H1 (cell line): ENCODE measurements at regions not wholly inside any gene's neighbourhood (a gene's known extent, or its start where the extent isn't known, plus 50 kb on each side); places are given as distances from the start of the nearest gene placed in this dataset.

Experiments
- CTCF ChIA-PET: fragments of 300-600 bp; sonication (Branson Sonifier 250); formaldehyde crosslinking; loops from one replicate; lab custom pipeline; 2021; ENCODE audit not compliant: partially characterized antibody; lab: Charles Lee
- POLR2A ChIA-PET: fragments of 300-600 bp; sonication (Branson Sonifier 250); formaldehyde crosslinking; loops from one replicate; lab custom pipeline; 2021; ENCODE audit warnings: inconsistent platforms; ENCODE audit not compliant: partially characterized antibody; lab: Charles Lee
- DNase-seq, 2 experiments: peaks; one replicate each; pipeline versions ENCODE4 v3.0.0 to v3.0.0-alpha.2; 2010 to 2022; ENCODE audit warnings: low spot score in 2 of 2, low read depth in 1 of 2, mixed read lengths in 1 of 2
- FAIRE-seq: peaks from 2 replicates; lab custom pipeline; 2011; peaks lifted over from hg19 to GRCh38; lab: Jason Lieb, UNC
- H2AFZ ChIP-seq: 2 replicates; pipeline ENCODE4 v1.8.1; 2012; ENCODE audit warnings: low read length, inconsistent platforms
- H2AK5ac ChIP-seq: 2 replicates; pipeline ENCODE4 v1.6.1; 2013; ENCODE audit warnings: low read depth, low read length
- H2BK120ac ChIP-seq: replicated peaks from 2 replicates; pipeline ENCODE3; 2013; ENCODE audit warnings: low read depth, low read length, inconsistent platforms
- H2BK12ac ChIP-seq: 2 replicates; pipeline ENCODE4 v1.6.1; 2013; ENCODE audit warnings: low read depth, low read length
- H2BK15ac ChIP-seq: 2 replicates; pipeline ENCODE4 v1.6.1; 2013; ENCODE audit warnings: low read length
- H2BK20ac ChIP-seq: 2 replicates; pipeline ENCODE4 v1.6.1; 2013; ENCODE audit warnings: low read length
- H2BK5ac ChIP-seq: 2 replicates; pipeline ENCODE4 v1.6.1; 2013; ENCODE audit warnings: low read depth, low read length
- H3K14ac ChIP-seq: 2 replicates; pipeline ENCODE4 v1.6.1; 2013; ENCODE audit warnings: inconsistent platforms; ENCODE audit not compliant: insufficient read length
- H3K18ac ChIP-seq: 2 replicates; pipeline ENCODE4 v1.6.1; 2013; ENCODE audit warnings: low read length; ENCODE audit errors: extremely low read depth
- H3K23ac ChIP-seq: 2 replicates; pipeline ENCODE4 v1.6.1; 2013; ENCODE audit warnings: inconsistent platforms; ENCODE audit not compliant: insufficient read length
- H3K23me2 ChIP-seq: 2 replicates; pipeline ENCODE4 v1.6.1; 2013; ENCODE audit warnings: low read depth, low read length
- H3K27ac ChIP-seq: 2 replicates; pipeline ENCODE4 v1.6.1; 2011; ENCODE audit warnings: low read depth, low read length, inconsistent platforms
- H3K27me3 ChIP-seq, 4 experiments: replicated peaks in 1 of 4; 1 replicate in 1 of 4; 2 replicates in 3 of 4; pipeline versions ENCODE4 v1.6.1 to v1.8.1; 2011 to 2013; ENCODE audit warnings: low read length in 3 of 4, mild to moderate bottlenecking in 3 of 4, inconsistent platforms in 2 of 4, mixed read lengths in 2 of 4, moderate library complexity in 1 of 4; ENCODE audit not compliant: control insufficient read depth in 3 of 4, insufficient read depth in 3 of 4; ENCODE audit errors: extremely low read depth in 1 of 4
- H3K36me3 ChIP-seq, 4 experiments: 2 replicates each; pipeline versions ENCODE4 v1.6.1 to v1.8.1; 2011 to 2013; ENCODE audit warnings: mild to moderate bottlenecking in 4 of 4, low read length in 3 of 4, moderate library complexity in 2 of 4, control low read depth in 1 of 4, inconsistent platforms in 1 of 4; ENCODE audit not compliant: insufficient read depth in 4 of 4, control insufficient read depth in 2 of 4
- H3K4ac ChIP-seq: replicated peaks from 2 replicates; pipeline ENCODE3; 2013; ENCODE audit warnings: low read length, low read depth, mixed read lengths, inconsistent platforms; ENCODE audit not compliant: insufficient read length
- H3K4me1 ChIP-seq, 4 experiments: replicated peaks in 1 of 4; 1 replicate in 1 of 4; 2 replicates in 3 of 4; pipeline versions ENCODE4 v1.6.1 to v1.8.1; 2011 to 2013; ENCODE audit warnings: low read length in 3 of 4, inconsistent platforms in 2 of 4, mixed read lengths in 1 of 4; ENCODE audit not compliant: insufficient read depth in 4 of 4, control insufficient read depth in 3 of 4
- H3K4me2 ChIP-seq, 2 experiments: 2 replicates each; pipeline versions ENCODE4 v1.6.1 to v1.8.1; 2011 to 2013; ENCODE audit warnings: low read depth in 2 of 2, low read length in 2 of 2, control low read depth in 1 of 2, inconsistent platforms in 1 of 2, mild to moderate bottlenecking in 1 of 2; ENCODE audit not compliant: insufficient read depth in 1 of 2
- H3K4me3 ChIP-seq, 4 experiments: fragments of 200-600, 300-600 bp in 1 of 4; sonication (generic), shearing (Covaris generic), sonication (Bioruptor Twin) in 1 of 4; 2 replicates each; pipeline versions ENCODE4 v1.5.1 to v1.8.1; 2011 to 2016; ENCODE audit warnings: low read length in 4 of 4, low read depth in 3 of 4, control low read depth in 2 of 4, inconsistent platforms in 2 of 4, mild to moderate bottlenecking in 2 of 4, mixed read lengths in 1 of 4, moderate library complexity in 1 of 4; ENCODE audit not compliant: insufficient read depth in 2 of 4; ENCODE audit errors: extremely low read depth in 1 of 4
- H3K56ac ChIP-seq: replicated peaks from 2 replicates; pipeline ENCODE3; 2013; ENCODE audit warnings: low read depth, mild to moderate bottlenecking, mixed read lengths, low read length, inconsistent platforms; ENCODE audit not compliant: insufficient read length
- H3K79me1 ChIP-seq: 2 replicates; pipeline ENCODE4 v1.6.1; 2013; ENCODE audit warnings: low read depth, low read length, control low read depth
- H3K79me2 ChIP-seq, 2 experiments: 2 replicates each; pipeline versions ENCODE4 v1.6.1 to v1.8.1; 2012 to 2013; ENCODE audit warnings: low read length in 2 of 2, mild to moderate bottlenecking in 2 of 2, inconsistent platforms in 1 of 2; ENCODE audit not compliant: insufficient read depth in 2 of 2, control insufficient read depth in 1 of 2
- H3K9ac ChIP-seq, 4 experiments: replicated peaks in 1 of 4; 1 replicate in 1 of 4; 2 replicates in 3 of 4; pipeline versions ENCODE4 v1.6.1 to v1.8.1; 2011 to 2013; ENCODE audit warnings: low read depth in 3 of 4, low read length in 3 of 4, control low read depth in 2 of 4, mild to moderate bottlenecking in 2 of 4, moderate library complexity in 2 of 4, inconsistent platforms in 1 of 4; ENCODE audit errors: extremely low read depth in 1 of 4
- H3K9me3 ChIP-seq, 2 experiments: 2 replicates each; pipeline versions ENCODE4 v1.6.1 to v1.8.1; 2012 to 2013; ENCODE audit warnings: mild to moderate bottlenecking in 2 of 2, moderate library complexity in 2 of 2, control low read depth in 1 of 2, inconsistent platforms in 1 of 2, low read depth in 1 of 2, low read length in 1 of 2, mixed read lengths in 1 of 2; ENCODE audit not compliant: insufficient read depth in 2 of 2
- H4K20me1 ChIP-seq, 2 experiments: replicated peaks in 1 of 2; 2 replicates each; pipeline versions ENCODE3 to v1.8.1; 2011 to 2013; ENCODE audit warnings: inconsistent platforms in 2 of 2, low read length in 2 of 2, mild to moderate bottlenecking in 1 of 2; ENCODE audit not compliant: insufficient read depth in 2 of 2, control insufficient read depth in 1 of 2
- H4K5ac ChIP-seq: 2 replicates; pipeline ENCODE4 v1.6.1; 2013; ENCODE audit warnings: low read length, low read depth, mixed read lengths, inconsistent platforms; ENCODE audit not compliant: insufficient read length
- H4K8ac ChIP-seq: 2 replicates; pipeline ENCODE4 v1.8.0; 2013; ENCODE audit warnings: mild to moderate bottlenecking, moderate library complexity, low read length, inconsistent platforms; ENCODE audit not compliant: insufficient read depth; ENCODE audit errors: extremely low read depth
- H4K91ac ChIP-seq: replicated peaks from 2 replicates; pipeline ENCODE3; 2013; ENCODE audit warnings: low read length, mixed read lengths, inconsistent platforms; ENCODE audit not compliant: insufficient read length
- ASH2L ChIP-seq: fragments of 200-600, 300-600 bp; sonication (generic); IDR thresholded peaks from one replicate; pipeline ENCODE4 v1.7.1; 2017; ENCODE audit warnings: low read length
- EGR1 ChIP-seq: IDR thresholded peaks from 2 replicates; pipeline ENCODE4 v1.6.1; 2011; ENCODE audit warnings: low read depth, low read length, borderline replicate concordance
- KDM5A ChIP-seq: fragments of 200-600 bp; IDR thresholded peaks from 2 replicates; pipeline ENCODE4 v1.7.1; 2012; ENCODE audit warnings: mild to moderate bottlenecking, low read length, inconsistent platforms, mixed read lengths
- NANOG ChIP-seq: IDR thresholded peaks from 2 replicates; pipeline ENCODE4 v1.6.1; 2011; ENCODE audit warnings: low read length, low read depth, mild to moderate bottlenecking, inconsistent platforms; ENCODE audit not compliant: insufficient read depth, poor library complexity, severe bottlenecking
- POLR2AphosphoS5 ChIP-seq: IDR thresholded peaks from 2 replicates; pipeline ENCODE4 v1.6.1; 2011; ENCODE audit warnings: low read depth, low read length
- POU5F1 ChIP-seq: IDR thresholded peaks from 2 replicates; pipeline ENCODE4 v1.6.1; 2011; ENCODE audit warnings: low read depth, mild to moderate bottlenecking, low read length, moderate library complexity
- WGBS, 2 experiments: shearing (Covaris generic) in 1 of 2; methylation state at CpG; one replicate each; pipeline versions ENCODE4 v1.1.6 to v1.1.7; 2013 to 2015; ENCODE audit warnings: low lambda C conversion rate in 2 of 2, mixed read lengths in 2 of 2, inconsistent platforms in 1 of 2, low coverage in 1 of 2, missing lambda C conversion rate in 1 of 2; ENCODE audit not compliant: insufficient replicate concordance in 2 of 2, insufficient coverage in 1 of 2, insufficient read length in 1 of 2; ENCODE audit errors: extremely low coverage in 1 of 2, missing lambda C conversion rate in 1 of 2; 5-methylcytosine and 5-hydroxymethylcytosine counted together
- TF ChIP-seq, protein P1 (sequence below): IDR thresholded peaks from 2 replicates; pipeline ENCODE4 v1.6.1; 2012; ENCODE audit warnings: inconsistent platforms
- TF ChIP-seq, protein P2 (sequence below): IDR thresholded peaks from 2 replicates; pipeline ENCODE4 v1.6.1; 2012; ENCODE audit warnings: low read length, inconsistent platforms
- TF ChIP-seq, protein P3 (sequence below): IDR thresholded peaks from 2 replicates; pipeline ENCODE4 v1.6.1; 2011; ENCODE audit warnings: low read length, improper control_type of control experiment

DNA sequence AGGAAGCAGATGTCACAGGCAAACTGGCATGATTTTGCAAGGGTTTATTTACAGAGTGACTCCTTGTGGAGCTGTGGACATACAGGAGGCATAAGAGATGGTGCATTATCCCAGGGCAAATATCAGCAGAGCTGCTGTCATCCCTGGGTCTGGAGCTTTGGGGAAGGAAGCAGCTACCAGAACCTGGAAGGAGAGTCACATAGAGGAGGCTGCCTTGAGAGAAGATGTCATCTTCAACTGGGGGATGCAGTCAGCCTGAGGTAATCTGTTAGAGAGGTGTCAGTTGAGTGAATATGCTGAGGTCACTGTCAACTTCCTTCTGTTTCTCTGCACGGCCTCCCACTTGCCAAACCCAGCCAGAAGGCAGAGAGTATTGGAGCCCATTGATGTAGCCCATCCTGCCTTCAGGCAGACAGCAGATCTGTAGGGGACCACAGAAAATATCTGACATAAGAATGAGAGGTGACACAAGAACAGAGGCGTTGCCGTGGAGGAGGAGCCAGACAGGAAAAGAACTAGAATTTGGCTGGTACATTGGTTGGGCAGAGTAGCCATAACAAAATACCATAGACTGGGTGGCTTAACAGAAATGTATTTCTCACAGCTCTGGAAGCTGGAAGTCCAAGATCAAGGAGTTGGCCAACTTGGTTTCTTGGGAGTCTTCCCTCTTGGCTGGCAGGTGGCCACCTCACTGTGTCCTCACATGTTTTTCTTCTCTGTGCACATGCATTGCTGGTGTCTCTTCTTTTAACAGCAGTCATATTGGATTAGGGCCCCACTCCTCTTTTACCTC, 102.8 kb downstream of the SNX18 start:
- Histone ChIP-seq H3K27ac (no peak overlapping the region), H3K4ac (no peak overlapping the region), H3K4me1 (no peaks in the 10 kb centered on the region), H2BK20ac (no peak overlapping the region), H4K8ac (no peak overlapping the region), H3K27me3 (no peaks in the 10 kb centered on the region), H3K9me3 (no peaks in the 10 kb centered on the region), H2BK15ac (no peak overlapping the region), H2BK120ac (no peak overlapping the region), H4K5ac (no peak overlapping the region), H3K23ac (no peak overlapping the region), H3K36me3 (no peaks in the 10 kb centered on the region), H3K14ac (no peak overlapping the region), H2BK12ac (no peak overlapping the region), H3K18ac (no peak overlapping the region), H3K56ac (no peak overlapping the region), H2AK5ac (no peak overlapping the region), H3K4me2 (no peak overlapping the region), H3K9ac (no peak overlapping the region), H3K79me1 (no peaks in the 10 kb centered on the region), H3K4me3 (no peak overlapping the region), H2BK5ac (no peak overlapping the region), H4K20me1 (no peaks in the 10 kb centered on the region), H3K23me2 (no peaks in the 10 kb centered on the region), H2AFZ (no peak overlapping the region), H4K91ac (no peak overlapping the region), H3K79me2 (no peaks in the 10 kb centered on the region)
- DNase-seq = no peak
- POLR2A ChIA-PET = no interaction called here
- no peak for FAIRE-seq
- CTCF ChIA-PET = interaction anchor here (0.9 kb wide), 1 partner anchor 10 kb away, joined by 3 read pairs; no protein-coding TSS in a partner anchor
- WGBS, 2 experiments = 92% methylated on average over 3 of the region's 3 CpGs; no CpG with 5 or more reads in 1 of the 2 experiments
- TF ChIP-seq POU5F1 = no peak
- no peak for TF ChIP-seq POLR2AphosphoS5
- TF ChIP-seq, protein P1, sequence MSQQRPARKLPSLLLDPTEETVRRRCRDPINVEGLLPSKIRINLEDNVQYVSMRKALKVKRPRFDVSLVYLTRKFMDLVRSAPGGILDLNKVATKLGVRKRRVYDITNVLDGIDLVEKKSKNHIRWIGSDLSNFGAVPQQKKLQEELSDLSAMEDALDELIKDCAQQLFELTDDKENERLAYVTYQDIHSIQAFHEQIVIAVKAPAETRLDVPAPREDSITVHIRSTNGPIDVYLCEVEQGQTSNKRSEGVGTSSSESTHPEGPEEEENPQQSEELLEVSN = no peak
- TF ChIP-seq, protein P2, sequence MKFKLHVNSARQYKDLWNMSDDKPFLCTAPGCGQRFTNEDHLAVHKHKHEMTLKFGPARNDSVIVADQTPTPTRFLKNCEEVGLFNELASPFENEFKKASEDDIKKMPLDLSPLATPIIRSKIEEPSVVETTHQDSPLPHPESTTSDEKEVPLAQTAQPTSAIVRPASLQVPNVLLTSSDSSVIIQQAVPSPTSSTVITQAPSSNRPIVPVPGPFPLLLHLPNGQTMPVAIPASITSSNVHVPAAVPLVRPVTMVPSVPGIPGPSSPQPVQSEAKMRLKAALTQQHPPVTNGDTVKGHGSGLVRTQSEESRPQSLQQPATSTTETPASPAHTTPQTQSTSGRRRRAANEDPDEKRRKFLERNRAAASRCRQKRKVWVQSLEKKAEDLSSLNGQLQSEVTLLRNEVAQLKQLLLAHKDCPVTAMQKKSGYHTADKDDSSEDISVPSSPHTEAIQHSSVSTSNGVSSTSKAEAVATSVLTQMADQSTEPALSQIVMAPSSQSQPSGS = no peak
- no peak for TF ChIP-seq ASH2L
- TF ChIP-seq NANOG = no peak
- no peak for TF ChIP-seq KDM5A
- no peak for TF ChIP-seq EGR1
- TF ChIP-seq, protein P3, sequence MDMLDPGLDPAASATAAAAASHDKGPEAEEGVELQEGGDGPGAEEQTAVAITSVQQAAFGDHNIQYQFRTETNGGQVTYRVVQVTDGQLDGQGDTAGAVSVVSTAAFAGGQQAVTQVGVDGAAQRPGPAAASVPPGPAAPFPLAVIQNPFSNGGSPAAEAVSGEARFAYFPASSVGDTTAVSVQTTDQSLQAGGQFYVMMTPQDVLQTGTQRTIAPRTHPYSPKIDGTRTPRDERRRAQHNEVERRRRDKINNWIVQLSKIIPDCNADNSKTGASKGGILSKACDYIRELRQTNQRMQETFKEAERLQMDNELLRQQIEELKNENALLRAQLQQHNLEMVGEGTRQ = no peak
